Adrenal gland (tissue), 9 donors: ENCODE measurements at regions not wholly inside any gene's neighbourhood (a gene's known extent, or its start where the extent isn't known, plus 50 kb on each side); places are given as distances from the start of the nearest gene placed in this dataset.

Source experiments
- DNase-seq, 7 donors: peaks; one replicate each; pipeline ENCODE4 v3.0.0-alpha.2; 2019 to 2020
- H3K27ac ChIP-seq, 5 donors: fragments of 200-600 bp; sonication (generic) in 4 of 5; 1 replicate in 3 of 5; 2 replicates in 2 of 5; pipeline versions ENCODE4 v1.5.1 to v1.8.0; 2016 to 2020; ENCODE audit warnings: mild to moderate bottlenecking in 1 of 5
- H3K27me3 ChIP-seq: fragments of 200-600 bp; 2 replicates; pipeline ENCODE4 v1.8.0; 2021
- H3K36me3 ChIP-seq, 2 donors: fragments of 200-600 bp; replicated peaks in 1 of 2; 1 replicate in 1 of 2; 2 replicates in 1 of 2; pipeline versions ENCODE4 v1.5.1 to v1.8.0; 2018 to 2022
- H3K4me1 ChIP-seq, 2 donors: fragments of 200-600 bp; replicated peaks in 1 of 2; 1 replicate in 1 of 2; 2 replicates in 1 of 2; pipeline versions ENCODE4 v1.5.1 to v1.8.0; 2018 to 2021
- H3K4me3 ChIP-seq, 4 donors: fragments of 200-600 bp; sonication (generic) in 3 of 4; one replicate each; pipeline ENCODE4 v1.5.1; 2016 to 2018
- H3K9me3 ChIP-seq, 3 donors: fragments of 200-600 bp; sonication (generic) in 1 of 3; replicated peaks in 1 of 3; 1 replicate in 2 of 3; 2 replicates in 1 of 3; pipeline versions ENCODE4 v1.5.1 to v1.8.0; 2016 to 2021
- CTCF ChIP-seq, 6 experiments: fragments of 450-650 bp in 4 of 6; fragments of 200-600 bp in 2 of 6; sonication (generic) in 1 of 6; IDR thresholded peaks; 1 replicate in 5 of 6; 2 replicates in 1 of 6; pipeline versions ENCODE4 v1.5.1 to v1.8.0; 2016 to 2021; ENCODE audit warnings: antibody characterized with exemption in 6 of 6, mild to moderate bottlenecking in 2 of 6, moderate library complexity in 1 of 6
- POLR2A ChIP-seq, 2 donors: fragments of 450-650 bp; IDR thresholded peaks; one replicate each; pipeline ENCODE4 v1.6.1; 2017; ENCODE audit warnings: antibody characterized with exemption in 2 of 2, mild to moderate bottlenecking in 2 of 2, moderate library complexity in 1 of 2
- WGBS, 4 donors: extraction: QIAGEN DNeasy Blood & Tissue Kit in 2 of 4; methylation state at CpG; one replicate each; pipeline versions ENCODE4 v1.1.5 to v1.1.7; 2013 to 2017; 5-methylcytosine and 5-hydroxymethylcytosine counted together
- intact Hi-C, 2 donors: fragments of 100-400 bp; cut with DNase I; formaldehyde crosslinking; loops; one replicate each; pipeline versions ENCODE4 v1.14.1 to v1.15.0; 2022 to 2023
- donor health status: healthy with polysubstance abuse.
- donor health status: Bipolar disorder and iron deficiency.
- donor health status: DM: yes; HTN: yes; CAD: no.
- donor health status: DM: no; HTN: no; CAD: no.
- donor health status: DM: no; HTN: no; CAD: no.

GRCh38 chr4:29199485-29199884 lies 1520.7 kb upstream of the PCDH7 start:
- WGBS, 4 donors, result 18 to 32% (median 24%) methylated on average over 4 of the region's 4 CpGs
- Histone ChIP-seq H3K27me3 (no peaks in the 10 kb centered on the region), H3K4me1 (no peaks in the 10 kb centered on the region), H3K27ac (no peak overlapping the region), H3K36me3 (no peaks in the 10 kb centered on the region), H3K9me3 (no peaks in the 10 kb centered on the region), H3K4me3 (no peak overlapping the region)
- intact Hi-C loops, result no loop called here
- TF ChIP-seq CTCF (IDR thresholded peaks at IDR 0.05), result no peak
- TF ChIP-seq POLR2A (IDR thresholded peaks at IDR 0.05), result no peak
- no peak for DNase-seq

GRCh38 chr4:29213020-29213419 lies 1507.1 kb upstream of the PCDH7 start:
- Histone ChIP-seq H3K4me1 (no peaks in the 10 kb centered on the region), H3K27me3 (no peaks in the 10 kb centered on the region), H3K9me3 (no peaks in the 10 kb centered on the region), H3K4me3 (no peak overlapping the region), H3K36me3 (no peaks in the 10 kb centered on the region), H3K27ac (no peak overlapping the region)
- intact Hi-C loops, result no loop called here
- no peak for DNase-seq
- WGBS, 4 donors, result 56 to 63% (median 58%) methylated on average over 1 of the region's 1 CpG
- TF ChIP-seq POLR2A (IDR thresholded peaks at IDR 0.05) (no peak), CTCF (IDR thresholded peaks at IDR 0.05) (no peak)

GRCh38 chr4:29220761-29221160 lies 1499.4 kb upstream of the PCDH7 start:
- Histone ChIP-seq H3K4me3 (no peak overlapping the region), H3K27me3 (no peaks in the 10 kb centered on the region), H3K27ac (no peak overlapping the region), H3K4me1 (no peaks in the 10 kb centered on the region), H3K36me3 (no peaks in the 10 kb centered on the region), H3K9me3 (no peaks in the 10 kb centered on the region)
- DNase-seq, result no peak
- TF ChIP-seq CTCF (IDR thresholded peaks at IDR 0.05) (no peak), POLR2A (IDR thresholded peaks at IDR 0.05) (no peak)
- WGBS, 4 donors, result 7 to 30% (median 19%) methylated on average over 1 of the region's 1 CpG
- intact Hi-C loops, result no loop called here

- intact Hi-C loops, result no loop called here
- WGBS, 4 donors, result 48 to 63% (median 56%) methylated on average over 2 of the region's 2 CpGs
- Histone ChIP-seq H3K4me3 (no peak overlapping the region), H3K4me1 (no peaks in the 10 kb centered on the region), H3K27ac (no peak overlapping the region), H3K27me3 (no peaks in the 10 kb centered on the region), H3K9me3 (no peaks in the 10 kb centered on the region), H3K36me3 (no peaks in the 10 kb centered on the region)
- TF ChIP-seq POLR2A (IDR thresholded peaks at IDR 0.05), result no peak
- no peak for TF ChIP-seq CTCF (IDR thresholded peaks at IDR 0.05)
- DNase-seq, result no peak
Observed at GRCh38 chr4:29224911-29225310, 1495.3 kb upstream of the PCDH7 start.
